ENCODE measurements at regions not wholly inside any gene's neighbourhood (a gene's known extent, or its start where the extent isn't known, plus 50 kb on each side); places are given as distances from the start of the nearest gene placed in this dataset.

- Mint-ChIP-seq H3K4me1 (no peaks in the 10 kb centered on the region), H3K9me3 (no peaks in the 10 kb centered on the region), H3K27ac (no peak overlapping the region), H3K36me3 (no peaks in the 10 kb centered on the region), H3K4me3 (no peak overlapping the region), H3K27me3 (ENCODE audit: low read depth) (no peaks in the 10 kb centered on the region)
- no peak for TF ChIP-seq TCF7 (CRISPR knock-in tag; IDR thresholded peaks at IDR 0.05; ENCODE audit: low read depth)
- no peak for TF ChIP-seq NR3C1 (CRISPR knock-in tag; conservative IDR thresholded peaks at IDR 0.05; ENCODE audit: low read depth)
- no peak for TF ChIP-seq SP1 (CRISPR knock-in tag; conservative IDR thresholded peaks at IDR 0.05)
- no peak for TF ChIP-seq ZBTB43 (CRISPR knock-in tag; IDR thresholded peaks at IDR 0.05)
- no peak for TF ChIP-seq E2F4 (CRISPR knock-in tag; IDR thresholded peaks at IDR 0.05; ENCODE audit: borderline replicate concordance, low read depth)
- no peak for TF ChIP-seq MAX (CRISPR knock-in tag; IDR thresholded peaks at IDR 0.05)
- no peak for TF ChIP-seq ZNF232 (CRISPR knock-in tag; IDR thresholded peaks at IDR 0.05)
- no peak for TF ChIP-seq KAT7 (CRISPR knock-in tag; IDR thresholded peaks at IDR 0.05; ENCODE audit: borderline replicate concordance)
- TF ChIP-seq ERG (CRISPR knock-in tag; IDR thresholded peaks at IDR 0.05): no peak
- no peak for TF ChIP-seq GTF2I (CRISPR knock-in tag; conservative IDR thresholded peaks at IDR 0.05)
- TF ChIP-seq ZNF396 (CRISPR knock-in tag; IDR thresholded peaks at IDR 0.05; ENCODE audit: borderline replicate concordance): no peak
- TF ChIP-seq ZNF512 (CRISPR knock-in tag; IDR thresholded peaks at IDR 0.05; ENCODE audit: borderline replicate concordance): no peak
- no peak for TF ChIP-seq IRF1 (CRISPR knock-in tag; IDR thresholded peaks at IDR 0.05)
- TF ChIP-seq ATF2 (CRISPR knock-in tag; IDR thresholded peaks at IDR 0.05; ENCODE audit: borderline replicate concordance, low read depth): no peak
- no peak for TF ChIP-seq ZMAT4 (CRISPR knock-in tag; IDR thresholded peaks at IDR 0.05)
- ATAC-seq (no peak), DNase-seq (ENCODE audit: low spot score) (no peak)
- ChIA-PET CTCF (no interaction called here), POLR2A (no interaction called here)
These were observed 1129.2 kb downstream of the SLC16A7 start for GRCh38 chr12:60724984-60725383.

- Mint-ChIP-seq H3K9me3 (peaks cover 34% of the 10 kb centered on the region), H3K27ac (no peak overlapping the region), H3K27me3 (ENCODE audit: low read depth) (no peaks in the 10 kb centered on the region), H3K36me3 (peaks cover 10% of the 10 kb centered on the region), H3K4me1 (no peaks in the 10 kb centered on the region), H3K4me3 (no peak overlapping the region)
- DNase-seq (ENCODE audit: low spot score) (no peak), ATAC-seq (no peak)
- CTCF ChIA-PET: no interaction called here
- POLR2A ChIA-PET: no interaction called here
- no peak for TF ChIP-seq ERG (CRISPR knock-in tag; IDR thresholded peaks at IDR 0.05)
- TF ChIP-seq ZNF232 (CRISPR knock-in tag; IDR thresholded peaks at IDR 0.05): no peak
- TF ChIP-seq NR1H2 (CRISPR knock-in tag; IDR thresholded peaks at IDR 0.05): no peak
- no peak for TF ChIP-seq IRF1 (CRISPR knock-in tag; IDR thresholded peaks at IDR 0.05)
- no peak for TF ChIP-seq ZNF396 (CRISPR knock-in tag; IDR thresholded peaks at IDR 0.05; ENCODE audit: borderline replicate concordance)
- no peak for TF ChIP-seq ZNF281 (CRISPR knock-in tag; IDR thresholded peaks at IDR 0.05)
- no peak for TF ChIP-seq E2F5 (CRISPR knock-in tag; IDR thresholded peaks at IDR 0.05)
- TF ChIP-seq ZBTB21 (CRISPR knock-in tag; IDR thresholded peaks at IDR 0.05; ENCODE audit: borderline replicate concordance): no peak
These were observed 1156.8 kb downstream of the SLC16A7 start for GRCh38 chr12:60752589-60752988.
